ENCODE measurements at regions not wholly inside any gene's neighbourhood (a gene's known extent, or its start where the extent isn't known, plus 50 kb on each side); places are given as distances from the start of the nearest gene placed in this dataset.

DNA sequence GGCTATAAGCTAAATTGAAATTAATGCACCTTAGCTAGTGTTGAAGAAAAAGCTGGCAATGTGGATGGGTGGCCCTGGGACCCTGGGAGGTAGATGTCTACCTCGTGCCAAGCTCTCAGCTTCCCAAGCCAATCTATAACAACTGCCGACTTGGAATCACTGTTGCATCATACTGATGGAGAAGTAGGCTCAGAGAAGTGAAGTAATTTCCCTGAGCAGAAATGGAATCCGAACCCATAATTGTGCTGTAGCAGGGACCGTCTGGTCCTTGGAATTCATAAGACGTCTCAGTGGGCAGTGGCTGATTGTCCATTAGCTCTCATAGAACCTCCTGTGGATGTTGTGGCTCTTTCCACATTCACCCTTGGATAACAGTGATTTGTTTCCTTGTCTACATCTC, 196.6 kb downstream of the RAB11FIP4 start:
- DNase-seq (ENCODE audit: low spot score): no peak

Measured in AG08395 (cell line).